HEK293T (cell line): ENCODE measurements at regions not wholly inside any gene's neighbourhood (a gene's known extent, or its start where the extent isn't known, plus 50 kb on each side); places are given as distances from the start of the nearest gene placed in this dataset.
"Not testable (repeated sequence)": the region's sequence is repeated elsewhere in the genome, so short reads cannot be mapped to it uniquely, and the experiment has no call there.

Experiments used
- ARNT ChIP-seq: fragments of 450-650 bp; IDR thresholded peaks from 2 replicates; pipeline ENCODE4 v1.6.1; 2017; ENCODE audit warnings: mild to moderate bottlenecking
- BHLHE40 ChIP-seq: fragments of 450-650 bp; IDR thresholded peaks from 2 replicates; pipeline ENCODE4 v1.6.1; 2016; ENCODE audit warnings: mild to moderate bottlenecking, moderate library complexity, borderline replicate concordance
- FOXA1 ChIP-seq: fragments of 450-650 bp; IDR thresholded peaks from 2 replicates; pipeline ENCODE4 v1.6.1; 2016; ENCODE audit warnings: mild to moderate bottlenecking
- HDGF ChIP-seq: fragments of 450-650 bp; IDR thresholded peaks from 2 replicates; pipeline ENCODE4 v1.6.1; 2017; ENCODE audit warnings: antibody characterized with exemption, borderline replicate concordance
- NFRKB ChIP-seq: fragments of 450-650 bp; IDR thresholded peaks from 2 replicates; pipeline ENCODE4 v1.6.1; 2016; ENCODE audit warnings: mild to moderate bottlenecking, moderate library complexity
- SUZ12 ChIP-seq: fragments of 450-650 bp; IDR thresholded peaks from 2 replicates; pipeline ENCODE4 v1.6.1; 2016; ENCODE audit warnings: mild to moderate bottlenecking

GRCh38 chr5:29186380-29186779 is 2007.1 kb upstream of the CDH6 start:
- not testable (repeated sequence) for TF ChIP-seq FOXA1, HDGF, NFRKB, SUZ12, ARNT, BHLHE40
